ENCODE measurements at regions not wholly inside any gene's neighbourhood (a gene's known extent, or its start where the extent isn't known, plus 50 kb on each side); places are given as distances from the start of the nearest gene placed in this dataset.

DNA sequence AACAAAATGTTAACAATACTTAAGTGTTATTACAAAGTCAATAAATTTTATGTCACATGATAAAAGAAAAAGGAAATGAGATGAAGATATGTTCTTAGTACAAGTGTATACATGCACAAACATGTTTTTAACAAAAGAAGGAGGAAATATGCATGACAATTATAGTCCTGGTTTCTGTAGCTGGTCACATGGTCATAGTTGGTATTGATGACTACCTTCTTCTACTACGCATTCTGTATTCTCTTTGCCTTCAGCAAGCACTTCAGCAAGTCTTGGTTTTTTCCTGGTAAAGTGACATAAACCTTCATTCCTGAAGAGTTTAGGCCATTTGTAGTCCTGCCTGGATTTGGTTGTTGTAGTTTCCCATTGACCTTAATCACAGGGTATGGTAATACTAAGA, 121.3 kb upstream of the SYT4 start:
- no peaks in the 10 kb centered on the region for H3K27me3 ChIP-seq
- H3K4me3 ChIP-seq: no peak overlapping the region
- H3K36me3 ChIP-seq: no peaks in the 10 kb centered on the region
- TF ChIP-seq, protein P1, sequence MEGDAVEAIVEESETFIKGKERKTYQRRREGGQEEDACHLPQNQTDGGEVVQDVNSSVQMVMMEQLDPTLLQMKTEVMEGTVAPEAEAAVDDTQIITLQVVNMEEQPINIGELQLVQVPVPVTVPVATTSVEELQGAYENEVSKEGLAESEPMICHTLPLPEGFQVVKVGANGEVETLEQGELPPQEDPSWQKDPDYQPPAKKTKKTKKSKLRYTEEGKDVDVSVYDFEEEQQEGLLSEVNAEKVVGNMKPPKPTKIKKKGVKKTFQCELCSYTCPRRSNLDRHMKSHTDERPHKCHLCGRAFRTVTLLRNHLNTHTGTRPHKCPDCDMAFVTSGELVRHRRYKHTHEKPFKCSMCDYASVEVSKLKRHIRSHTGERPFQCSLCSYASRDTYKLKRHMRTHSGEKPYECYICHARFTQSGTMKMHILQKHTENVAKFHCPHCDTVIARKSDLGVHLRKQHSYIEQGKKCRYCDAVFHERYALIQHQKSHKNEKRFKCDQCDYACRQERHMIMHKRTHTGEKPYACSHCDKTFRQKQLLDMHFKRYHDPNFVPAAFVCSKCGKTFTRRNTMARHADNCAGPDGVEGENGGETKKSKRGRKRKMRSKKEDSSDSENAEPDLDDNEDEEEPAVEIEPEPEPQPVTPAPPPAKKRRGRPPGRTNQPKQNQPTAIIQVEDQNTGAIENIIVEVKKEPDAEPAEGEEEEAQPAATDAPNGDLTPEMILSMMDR (IDR thresholded peaks at IDR 0.05): no peak
- no peak overlapping the region for H3K27ac ChIP-seq
- DNase-seq (ENCODE audit: low spot score): no peak
- no peaks in the 10 kb centered on the region for H3K9me3 ChIP-seq
- H3K4me1 ChIP-seq: no peaks in the 10 kb centered on the region

DNA sequence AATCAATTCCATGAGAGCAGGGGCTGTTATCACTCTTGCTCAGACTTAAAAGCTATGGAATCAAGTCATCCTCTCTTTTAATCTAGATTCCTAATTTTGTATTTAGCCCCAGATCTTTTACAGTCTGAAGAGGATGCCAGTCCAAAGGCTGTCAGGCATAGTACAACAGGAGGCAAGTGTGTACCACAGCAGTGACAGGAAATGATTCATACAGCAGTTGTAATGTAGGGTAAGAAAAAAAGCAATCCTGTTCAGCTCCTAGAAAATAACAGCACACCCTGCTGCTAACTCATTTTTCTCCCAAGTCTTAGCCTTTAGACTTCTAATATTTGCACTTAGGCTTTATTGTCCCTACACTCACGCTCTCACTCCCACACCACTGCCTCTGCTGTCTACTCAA, 127.8 kb upstream of the SYT4 start:
- Histone ChIP-seq H3K4me1 (no peaks in the 10 kb centered on the region), H3K9me3 (no peaks in the 10 kb centered on the region), H3K36me3 (no peaks in the 10 kb centered on the region), H3K27me3 (no peaks in the 10 kb centered on the region), H3K27ac (no peak overlapping the region), H3K4me3 (no peak overlapping the region)
- TF ChIP-seq, protein P1 (IDR thresholded peaks at IDR 0.05): no peak
- DNase-seq (ENCODE audit: low spot score): no peak

DNA sequence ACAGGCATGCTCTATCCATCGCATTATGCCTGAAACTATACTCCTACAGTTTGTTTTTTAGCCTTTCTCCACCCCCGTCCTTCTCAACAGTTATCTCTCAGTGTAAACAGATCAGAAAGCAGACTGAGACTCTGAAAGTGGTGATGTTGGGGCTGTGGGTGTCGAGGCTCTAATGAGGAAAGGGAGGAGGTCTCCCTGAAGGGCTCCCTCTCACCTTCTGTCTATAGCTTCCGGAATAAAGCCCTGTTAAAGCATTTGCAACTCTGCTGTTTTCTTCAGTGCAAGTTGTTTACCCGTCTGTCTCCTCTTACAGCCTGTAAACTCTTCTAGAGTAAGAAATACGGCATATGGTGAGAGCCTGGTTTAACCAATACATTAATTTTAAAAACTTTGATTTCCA, 136.7 kb upstream of the SYT4 start:
- H3K27me3 ChIP-seq: no peaks in the 10 kb centered on the region
- TF ChIP-seq, protein P1 (IDR thresholded peaks at IDR 0.05): no peak
- no peaks in the 10 kb centered on the region for H3K4me1 ChIP-seq
- H3K36me3 ChIP-seq: no peaks in the 10 kb centered on the region
- H3K4me3 ChIP-seq: no peak overlapping the region
- no peak for DNase-seq (ENCODE audit: low spot score)
- no peak overlapping the region for H3K27ac ChIP-seq
- H3K9me3 ChIP-seq: no peaks in the 10 kb centered on the region

DNA sequence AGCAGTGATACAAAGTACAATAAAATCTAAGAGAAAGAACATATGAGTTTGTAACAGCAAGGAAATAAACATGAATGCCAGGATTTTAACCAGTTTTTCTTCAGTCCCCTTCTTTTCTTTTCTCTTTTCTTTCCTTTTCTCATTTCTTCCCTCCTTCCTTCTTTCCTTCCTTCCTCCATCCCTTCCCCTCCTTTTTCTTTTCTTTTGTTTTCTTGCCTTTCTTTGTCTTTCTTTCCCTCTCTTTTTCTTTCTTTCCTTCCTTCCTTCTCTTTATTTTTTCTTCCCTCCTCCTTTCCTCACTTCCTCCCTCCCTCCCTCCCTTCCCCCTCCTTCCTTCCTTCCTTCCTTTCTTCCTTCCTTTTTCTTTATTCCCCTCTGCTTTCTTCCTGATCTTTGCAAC, 142.8 kb upstream of the SYT4 start:
- H3K9me3 ChIP-seq: no peaks in the 10 kb centered on the region
- no peaks in the 10 kb centered on the region for H3K27me3 ChIP-seq
- no peak for DNase-seq (ENCODE audit: low spot score)
- no peaks in the 10 kb centered on the region for H3K4me1 ChIP-seq
- H3K36me3 ChIP-seq: no peaks in the 10 kb centered on the region
- no peak overlapping the region for H3K27ac ChIP-seq
- H3K4me3 ChIP-seq: no peak overlapping the region
- TF ChIP-seq, protein P1 (IDR thresholded peaks at IDR 0.05): no peak

DNA sequence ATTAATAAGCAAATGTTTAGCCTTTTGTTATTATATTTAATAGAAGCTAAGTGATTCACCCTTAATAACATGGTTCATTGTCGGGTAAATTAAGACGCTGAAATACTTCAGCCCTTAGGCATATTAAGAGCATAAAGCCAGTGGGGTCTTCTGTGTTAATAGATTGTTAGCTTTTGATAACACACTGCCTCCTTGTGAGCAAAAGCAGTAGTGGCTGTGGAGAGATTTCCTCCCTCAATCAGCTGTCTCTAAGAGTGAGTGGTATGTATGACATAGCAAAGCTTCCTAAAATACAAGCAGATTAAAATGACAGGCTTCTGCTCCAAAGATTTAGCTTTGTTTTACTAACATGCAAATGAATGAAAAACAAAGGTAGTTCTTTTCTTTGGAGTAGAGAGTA, 143.7 kb upstream of the SYT4 start:
- H3K36me3 ChIP-seq: no peaks in the 10 kb centered on the region
- no peak overlapping the region for H3K27ac ChIP-seq
- TF ChIP-seq, protein P1 (IDR thresholded peaks at IDR 0.05): no peak
- no peak overlapping the region for H3K4me3 ChIP-seq
- H3K27me3 ChIP-seq: no peaks in the 10 kb centered on the region
- H3K9me3 ChIP-seq: no peaks in the 10 kb centered on the region
- no peaks in the 10 kb centered on the region for H3K4me1 ChIP-seq
- no peak for DNase-seq (ENCODE audit: low spot score)

DNA sequence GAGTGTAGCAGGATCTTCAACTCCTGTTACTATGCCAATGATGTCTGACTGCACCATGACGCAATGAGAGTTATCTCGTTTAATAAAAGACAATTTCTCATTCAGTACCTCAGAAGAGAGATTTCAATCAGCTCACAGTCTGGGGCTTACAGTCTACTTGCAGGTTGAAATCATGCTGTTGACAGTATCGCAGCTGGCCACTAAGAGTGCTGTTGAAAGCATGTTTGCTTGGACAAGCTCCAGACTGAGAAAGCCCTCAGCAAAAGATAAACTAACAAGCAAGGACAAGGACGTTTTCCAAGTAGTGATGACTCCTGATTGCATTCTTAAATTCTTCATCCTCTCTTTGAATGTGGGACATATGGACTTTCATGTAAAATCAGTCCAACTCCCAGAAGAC, 145.2 kb upstream of the SYT4 start:
- H3K27me3 ChIP-seq: no peaks in the 10 kb centered on the region
- H3K36me3 ChIP-seq: no peaks in the 10 kb centered on the region
- TF ChIP-seq, protein P1 (IDR thresholded peaks at IDR 0.05): no peak
- no peak overlapping the region for H3K4me3 ChIP-seq
- H3K4me1 ChIP-seq: peaks cover 0 to 6% of the 10 kb centered on the region in 2 donors
- H3K9me3 ChIP-seq: no peaks in the 10 kb centered on the region
- no peak for DNase-seq (ENCODE audit: low spot score)
- no peak overlapping the region for H3K27ac ChIP-seq

All from right atrium auricular region (tissue), 2 donors.